GM10266 (cell line): ENCODE measurements at regions not wholly inside any gene's neighbourhood (a gene's known extent, or its start where the extent isn't known, plus 50 kb on each side); places are given as distances from the start of the nearest gene placed in this dataset.
A peak's percentile ranks its signal among the peaks of the same experiment; 100 is the strongest.

Experiments used
- DNase-seq: peaks from one replicate; pipeline ENCODE4 v3.0.0; 2012; ENCODE audit errors: extremely low spot score
- TF ChIP-seq, protein P1 (sequence below): IDR thresholded peaks from 2 replicates; pipeline ENCODE4 v1.5.1; 2012; ENCODE audit warnings: mild to moderate bottlenecking, low read depth; ENCODE audit not compliant: control insufficient read depth, insufficient read depth; ENCODE audit errors: missing control alignments

GRCh38 chr16:86928523-86929011 lies 350.2 kb downstream of the FOXL1 start:
- DNase-seq: peak; percentile 65
- TF ChIP-seq, protein P1, sequence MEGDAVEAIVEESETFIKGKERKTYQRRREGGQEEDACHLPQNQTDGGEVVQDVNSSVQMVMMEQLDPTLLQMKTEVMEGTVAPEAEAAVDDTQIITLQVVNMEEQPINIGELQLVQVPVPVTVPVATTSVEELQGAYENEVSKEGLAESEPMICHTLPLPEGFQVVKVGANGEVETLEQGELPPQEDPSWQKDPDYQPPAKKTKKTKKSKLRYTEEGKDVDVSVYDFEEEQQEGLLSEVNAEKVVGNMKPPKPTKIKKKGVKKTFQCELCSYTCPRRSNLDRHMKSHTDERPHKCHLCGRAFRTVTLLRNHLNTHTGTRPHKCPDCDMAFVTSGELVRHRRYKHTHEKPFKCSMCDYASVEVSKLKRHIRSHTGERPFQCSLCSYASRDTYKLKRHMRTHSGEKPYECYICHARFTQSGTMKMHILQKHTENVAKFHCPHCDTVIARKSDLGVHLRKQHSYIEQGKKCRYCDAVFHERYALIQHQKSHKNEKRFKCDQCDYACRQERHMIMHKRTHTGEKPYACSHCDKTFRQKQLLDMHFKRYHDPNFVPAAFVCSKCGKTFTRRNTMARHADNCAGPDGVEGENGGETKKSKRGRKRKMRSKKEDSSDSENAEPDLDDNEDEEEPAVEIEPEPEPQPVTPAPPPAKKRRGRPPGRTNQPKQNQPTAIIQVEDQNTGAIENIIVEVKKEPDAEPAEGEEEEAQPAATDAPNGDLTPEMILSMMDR: no peak

GRCh38 chr16:86929057-86929871 lies 350.9 kb downstream of the FOXL1 start:
- DNase-seq: no peak
- TF ChIP-seq, protein P1: no peak

DNA sequence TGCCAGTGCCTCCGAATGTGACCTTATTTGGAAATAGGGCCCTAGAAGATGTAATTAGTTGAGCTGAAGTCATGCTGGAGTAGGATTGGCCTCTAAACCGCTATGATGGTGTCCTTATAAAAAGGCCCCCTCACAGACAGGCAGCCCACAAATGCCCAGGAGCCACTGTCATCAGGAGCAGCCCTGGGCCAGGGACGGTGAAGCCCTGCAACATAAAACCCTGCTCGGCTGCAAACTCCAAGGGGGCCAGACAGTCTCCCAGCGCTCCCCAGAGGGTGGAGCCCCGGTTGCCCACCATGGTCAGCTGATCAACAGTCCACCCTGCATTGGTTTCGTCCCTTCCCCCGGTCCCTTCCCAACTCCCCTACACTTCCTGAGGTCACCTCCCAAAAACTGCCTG lies 351.7 kb downstream of the FOXL1 start:
- TF ChIP-seq, protein P1: no peak

DNA sequence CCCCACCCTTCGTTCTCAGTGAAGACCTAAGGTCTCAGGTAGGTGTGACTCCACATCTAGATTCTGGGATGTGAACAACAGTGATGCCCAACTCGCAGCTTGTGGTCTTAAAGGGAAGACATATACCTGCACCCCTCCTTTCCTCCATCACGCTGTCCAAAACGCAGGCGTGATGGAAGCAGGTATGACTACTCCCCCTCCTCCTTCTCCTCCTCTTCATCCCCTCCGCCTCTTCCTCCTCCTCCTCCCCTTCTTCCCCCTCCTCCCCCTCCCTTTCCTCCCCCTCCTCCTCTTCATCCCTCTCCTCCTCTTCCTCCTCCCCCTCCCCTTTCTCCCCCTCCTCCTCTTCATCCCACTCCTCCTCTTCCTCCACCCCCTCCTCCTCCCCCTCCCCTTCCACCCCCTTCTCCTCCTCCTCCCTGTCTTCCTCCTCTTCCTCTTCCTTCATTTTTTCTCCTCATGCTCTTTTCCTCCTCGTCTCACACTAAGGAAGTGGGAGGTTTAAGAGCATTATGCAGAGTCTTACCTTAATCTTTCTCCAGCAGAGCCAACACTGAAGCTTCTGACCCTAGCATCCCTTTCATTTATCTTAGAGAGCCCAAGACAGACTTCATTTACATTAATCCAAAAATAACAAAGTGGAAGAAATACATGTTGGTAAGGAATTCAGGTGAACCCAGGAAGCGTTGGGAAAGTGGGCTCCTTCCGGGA lies 352.5 kb downstream of the FOXL1 start:
- no peak for DNase-seq
- TF ChIP-seq, protein P1: no peak

More for the DNA sequence above, 351.7 kb downstream of the FOXL1 start:
- no peak for DNase-seq

- no peak for DNase-seq
- TF ChIP-seq, protein P1: no peak
Measured at GRCh38 chr16:86931410-86931941, 353.1 kb downstream of the FOXL1 start.

DNA sequence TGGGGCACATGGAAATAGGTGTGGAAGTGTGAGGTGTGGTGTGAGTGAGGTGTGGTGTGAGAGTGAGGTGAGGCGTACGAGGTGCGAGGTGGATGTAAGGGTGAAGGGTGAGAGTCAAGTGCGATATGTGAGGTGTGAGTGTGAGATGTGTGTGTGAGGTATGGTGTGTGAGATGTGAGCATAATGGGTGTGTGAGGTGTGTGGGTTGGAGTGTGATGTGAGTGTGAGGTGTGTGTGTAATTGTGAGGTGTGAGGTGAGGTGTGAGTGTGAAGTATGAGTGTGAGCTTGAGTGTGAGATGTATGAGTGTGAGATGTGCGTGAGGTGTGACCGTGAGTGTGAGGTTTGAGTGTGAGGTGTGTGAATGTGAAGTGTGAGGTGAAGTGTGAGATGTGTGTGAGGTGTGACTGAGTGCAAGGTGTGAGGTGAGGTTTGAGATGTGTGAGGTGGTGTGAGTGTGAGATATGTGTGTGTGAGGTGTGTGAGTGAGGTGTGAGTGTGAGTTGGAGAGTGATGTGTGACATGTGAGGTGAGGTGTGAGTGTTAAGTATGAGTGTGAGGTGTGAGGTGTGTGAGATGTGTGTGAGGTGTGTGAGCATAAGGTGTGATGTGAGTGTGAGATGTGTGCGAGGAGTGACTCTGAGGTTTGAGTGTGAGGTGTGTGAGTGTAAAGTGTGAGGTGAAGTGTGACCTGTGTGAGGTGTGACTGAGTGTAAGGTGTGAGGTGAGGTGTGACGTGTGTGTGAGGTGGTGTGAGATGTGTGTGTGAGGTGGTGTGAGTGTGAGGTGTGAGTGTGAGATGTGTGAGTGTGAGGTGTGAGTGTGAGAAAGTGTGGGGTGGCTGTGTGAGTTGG lies 354.0 kb downstream of the FOXL1 start:
- TF ChIP-seq, protein P1: no peak
- DNase-seq: no peak
